Lower leg skin (tissue), 3 donors: ENCODE measurements at regions not wholly inside any gene's neighbourhood (a gene's known extent, or its start where the extent isn't known, plus 50 kb on each side); places are given as distances from the start of the nearest gene placed in this dataset.

Source experiments
- CTCF ChIP-seq, 3 donors: fragments of 450-650 bp; IDR thresholded peaks; one replicate each; pipeline ENCODE4 v1.5.1; 2016; ENCODE audit warnings: antibody characterized with exemption in 3 of 3, mild to moderate bottlenecking in 3 of 3, moderate library complexity in 2 of 3
- POLR2A ChIP-seq, 2 donors: fragments of 450-650 bp; IDR thresholded peaks; one replicate each; pipeline ENCODE4 v1.6.1; 2016 to 2017; ENCODE audit warnings: antibody characterized with exemption in 2 of 2, mild to moderate bottlenecking in 1 of 2, moderate library complexity in 1 of 2

- no peak for TF ChIP-seq CTCF (IDR thresholded peaks at IDR 0.05)
- TF ChIP-seq POLR2A (IDR thresholded peaks at IDR 0.05): no peak
Measured at GRCh38 chr1:90262286-90262685, 267.4 kb downstream of the ZNF326 start.
